Raji (cell line): ENCODE measurements at regions not wholly inside any gene's neighbourhood (a gene's known extent, or its start where the extent isn't known, plus 50 kb on each side); places are given as distances from the start of the nearest gene placed in this dataset.

ENCODE experiments used
- POLR2A ChIP-seq: IDR thresholded peaks from 2 replicates; pipeline ENCODE4 v1.6.1; 2011; ENCODE audit warnings: low read depth, low read length, control low read depth; ENCODE audit not compliant: insufficient read depth

DNA sequence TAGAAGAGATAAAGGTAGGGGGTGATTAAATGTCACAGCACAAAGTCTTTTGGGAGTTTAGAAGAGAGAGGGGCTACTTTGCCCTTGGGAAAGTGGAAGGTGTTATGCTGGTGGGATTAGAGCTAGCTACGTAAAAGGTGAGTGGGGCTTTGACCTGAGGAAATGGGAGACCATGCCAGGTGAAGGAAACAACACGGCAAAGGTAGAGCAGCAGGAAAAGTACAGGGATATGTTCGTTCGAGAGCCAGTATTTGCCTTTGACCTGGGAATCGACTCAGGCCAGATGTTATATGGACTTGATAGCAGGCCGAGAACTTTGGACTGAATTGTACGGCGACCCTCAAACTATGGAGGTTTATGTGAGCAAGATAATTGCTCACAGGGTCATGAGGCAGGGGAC is 55.7 kb upstream of the ACKR3 start:
- TF ChIP-seq POLR2A = no peak

DNA sequence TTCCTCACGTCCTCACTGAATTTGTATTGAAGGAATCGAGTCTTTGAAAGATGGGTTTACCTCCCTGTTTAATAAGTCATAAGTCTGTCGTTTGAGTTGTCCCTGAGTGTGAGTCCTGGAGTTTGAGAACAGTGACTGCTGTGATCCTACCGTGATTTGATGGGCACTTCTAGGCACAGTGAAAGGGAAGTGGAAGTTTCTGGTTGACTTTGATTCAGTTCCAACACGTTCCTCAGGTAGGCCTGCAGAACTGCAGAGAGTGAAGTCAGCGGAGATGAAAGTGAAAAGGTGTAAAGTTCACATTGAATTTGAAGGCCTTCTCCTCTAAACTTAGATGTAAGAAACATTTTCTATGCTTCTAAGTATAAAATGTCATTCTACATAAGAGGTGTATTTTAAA is 52.9 kb upstream of the ACKR3 start:
- TF ChIP-seq POLR2A = no peak

DNA sequence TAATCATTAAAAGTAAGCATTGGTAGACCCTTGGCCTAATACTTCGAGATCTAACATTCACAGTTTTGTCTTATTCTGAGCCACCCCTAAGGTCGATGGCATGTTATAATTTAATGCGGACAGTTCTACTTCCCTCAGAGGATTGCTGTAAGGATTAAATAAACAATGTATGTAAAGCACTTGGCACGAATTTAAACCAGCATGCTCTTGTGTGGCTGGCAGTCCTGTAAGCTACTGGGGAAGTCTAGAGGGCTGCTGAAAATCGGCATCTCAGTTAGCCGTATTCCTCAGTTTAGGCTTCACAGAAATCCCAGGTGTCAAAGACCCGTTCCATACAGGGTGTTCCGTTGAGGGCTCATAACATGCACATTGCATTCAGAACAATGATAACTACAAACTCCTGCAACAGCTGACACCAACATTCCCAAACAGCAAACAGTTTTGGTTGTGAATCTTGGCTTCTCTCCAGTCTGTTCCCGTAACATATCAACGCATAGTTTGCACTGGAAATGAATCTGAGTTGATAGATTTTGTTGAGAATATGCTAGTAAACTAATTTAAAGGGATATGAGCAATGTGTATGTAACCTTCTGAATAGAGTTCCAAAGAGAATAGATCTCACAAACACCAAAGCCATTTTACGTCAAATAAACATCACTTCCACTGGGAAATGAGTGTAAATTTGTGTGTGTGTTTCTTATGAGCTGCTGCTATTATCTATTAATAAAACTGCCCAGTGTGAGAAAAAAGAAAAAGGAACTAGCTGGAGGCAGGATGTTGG is 52.2 kb upstream of the ACKR3 start:
- TF ChIP-seq POLR2A = no peak
